H1 (cell line): ENCODE measurements at regions not wholly inside any gene's neighbourhood (a gene's known extent, or its start where the extent isn't known, plus 50 kb on each side); places are given as distances from the start of the nearest gene placed in this dataset.

ENCODE experiments used
- CTCF ChIA-PET: fragments of 300-600 bp; sonication (Branson Sonifier 250); formaldehyde crosslinking; loops from one replicate; lab custom pipeline; 2021; ENCODE audit not compliant: partially characterized antibody; lab: Charles Lee
- POLR2A ChIA-PET: fragments of 300-600 bp; sonication (Branson Sonifier 250); formaldehyde crosslinking; loops from one replicate; lab custom pipeline; 2021; ENCODE audit warnings: inconsistent platforms; ENCODE audit not compliant: partially characterized antibody; lab: Charles Lee
- DNase-seq, 2 experiments: peaks; one replicate each; pipeline versions ENCODE4 v3.0.0 to v3.0.0-alpha.2; 2010 to 2022; ENCODE audit warnings: low spot score in 2 of 2, low read depth in 1 of 2, mixed read lengths in 1 of 2
- FAIRE-seq: peaks from 2 replicates; lab custom pipeline; 2011; peaks lifted over from hg19 to GRCh38; lab: Jason Lieb, UNC
- H2AFZ ChIP-seq: 2 replicates; pipeline ENCODE4 v1.8.1; 2012; ENCODE audit warnings: low read length, inconsistent platforms
- H2AK5ac ChIP-seq: 2 replicates; pipeline ENCODE4 v1.6.1; 2013; ENCODE audit warnings: low read depth, low read length
- H2BK120ac ChIP-seq: replicated peaks from 2 replicates; pipeline ENCODE3; 2013; ENCODE audit warnings: low read depth, low read length, inconsistent platforms
- H2BK12ac ChIP-seq: 2 replicates; pipeline ENCODE4 v1.6.1; 2013; ENCODE audit warnings: low read depth, low read length
- H2BK15ac ChIP-seq: 2 replicates; pipeline ENCODE4 v1.6.1; 2013; ENCODE audit warnings: low read length
- H2BK20ac ChIP-seq: 2 replicates; pipeline ENCODE4 v1.6.1; 2013; ENCODE audit warnings: low read length
- H2BK5ac ChIP-seq: 2 replicates; pipeline ENCODE4 v1.6.1; 2013; ENCODE audit warnings: low read depth, low read length
- H3K14ac ChIP-seq: 2 replicates; pipeline ENCODE4 v1.6.1; 2013; ENCODE audit warnings: inconsistent platforms; ENCODE audit not compliant: insufficient read length
- H3K18ac ChIP-seq: 2 replicates; pipeline ENCODE4 v1.6.1; 2013; ENCODE audit warnings: low read length; ENCODE audit errors: extremely low read depth
- H3K23ac ChIP-seq: 2 replicates; pipeline ENCODE4 v1.6.1; 2013; ENCODE audit warnings: inconsistent platforms; ENCODE audit not compliant: insufficient read length
- H3K23me2 ChIP-seq: 2 replicates; pipeline ENCODE4 v1.6.1; 2013; ENCODE audit warnings: low read depth, low read length
- H3K27ac ChIP-seq: 2 replicates; pipeline ENCODE4 v1.6.1; 2011; ENCODE audit warnings: low read depth, low read length, inconsistent platforms
- H3K27me3 ChIP-seq, 4 experiments: replicated peaks in 1 of 4; 1 replicate in 1 of 4; 2 replicates in 3 of 4; pipeline versions ENCODE4 v1.6.1 to v1.8.1; 2011 to 2013; ENCODE audit warnings: low read length in 3 of 4, mild to moderate bottlenecking in 3 of 4, inconsistent platforms in 2 of 4, mixed read lengths in 2 of 4, moderate library complexity in 1 of 4; ENCODE audit not compliant: control insufficient read depth in 3 of 4, insufficient read depth in 3 of 4; ENCODE audit errors: extremely low read depth in 1 of 4
- H3K36me3 ChIP-seq, 4 experiments: 2 replicates each; pipeline versions ENCODE4 v1.6.1 to v1.8.1; 2011 to 2013; ENCODE audit warnings: mild to moderate bottlenecking in 4 of 4, low read length in 3 of 4, moderate library complexity in 2 of 4, control low read depth in 1 of 4, inconsistent platforms in 1 of 4; ENCODE audit not compliant: insufficient read depth in 4 of 4, control insufficient read depth in 2 of 4
- H3K4ac ChIP-seq: replicated peaks from 2 replicates; pipeline ENCODE3; 2013; ENCODE audit warnings: low read length, low read depth, mixed read lengths, inconsistent platforms; ENCODE audit not compliant: insufficient read length
- H3K4me1 ChIP-seq, 4 experiments: replicated peaks in 1 of 4; 1 replicate in 1 of 4; 2 replicates in 3 of 4; pipeline versions ENCODE4 v1.6.1 to v1.8.1; 2011 to 2013; ENCODE audit warnings: low read length in 3 of 4, inconsistent platforms in 2 of 4, mixed read lengths in 1 of 4; ENCODE audit not compliant: insufficient read depth in 4 of 4, control insufficient read depth in 3 of 4
- H3K4me2 ChIP-seq, 2 experiments: 2 replicates each; pipeline versions ENCODE4 v1.6.1 to v1.8.1; 2011 to 2013; ENCODE audit warnings: low read depth in 2 of 2, low read length in 2 of 2, control low read depth in 1 of 2, inconsistent platforms in 1 of 2, mild to moderate bottlenecking in 1 of 2; ENCODE audit not compliant: insufficient read depth in 1 of 2
- H3K4me3 ChIP-seq, 4 experiments: fragments of 200-600, 300-600 bp in 1 of 4; sonication (generic), shearing (Covaris generic), sonication (Bioruptor Twin) in 1 of 4; 2 replicates each; pipeline versions ENCODE4 v1.5.1 to v1.8.1; 2011 to 2016; ENCODE audit warnings: low read length in 4 of 4, low read depth in 3 of 4, control low read depth in 2 of 4, inconsistent platforms in 2 of 4, mild to moderate bottlenecking in 2 of 4, mixed read lengths in 1 of 4, moderate library complexity in 1 of 4; ENCODE audit not compliant: insufficient read depth in 2 of 4; ENCODE audit errors: extremely low read depth in 1 of 4
- H3K56ac ChIP-seq: replicated peaks from 2 replicates; pipeline ENCODE3; 2013; ENCODE audit warnings: low read depth, mild to moderate bottlenecking, mixed read lengths, low read length, inconsistent platforms; ENCODE audit not compliant: insufficient read length
- H3K79me1 ChIP-seq: 2 replicates; pipeline ENCODE4 v1.6.1; 2013; ENCODE audit warnings: low read depth, low read length, control low read depth
- H3K79me2 ChIP-seq, 2 experiments: 2 replicates each; pipeline versions ENCODE4 v1.6.1 to v1.8.1; 2012 to 2013; ENCODE audit warnings: low read length in 2 of 2, mild to moderate bottlenecking in 2 of 2, inconsistent platforms in 1 of 2; ENCODE audit not compliant: insufficient read depth in 2 of 2, control insufficient read depth in 1 of 2
- H3K9ac ChIP-seq, 4 experiments: replicated peaks in 1 of 4; 1 replicate in 1 of 4; 2 replicates in 3 of 4; pipeline versions ENCODE4 v1.6.1 to v1.8.1; 2011 to 2013; ENCODE audit warnings: low read depth in 3 of 4, low read length in 3 of 4, control low read depth in 2 of 4, mild to moderate bottlenecking in 2 of 4, moderate library complexity in 2 of 4, inconsistent platforms in 1 of 4; ENCODE audit errors: extremely low read depth in 1 of 4
- H3K9me3 ChIP-seq, 2 experiments: 2 replicates each; pipeline versions ENCODE4 v1.6.1 to v1.8.1; 2012 to 2013; ENCODE audit warnings: mild to moderate bottlenecking in 2 of 2, moderate library complexity in 2 of 2, control low read depth in 1 of 2, inconsistent platforms in 1 of 2, low read depth in 1 of 2, low read length in 1 of 2, mixed read lengths in 1 of 2; ENCODE audit not compliant: insufficient read depth in 2 of 2
- H4K20me1 ChIP-seq, 2 experiments: replicated peaks in 1 of 2; 2 replicates each; pipeline versions ENCODE3 to v1.8.1; 2011 to 2013; ENCODE audit warnings: inconsistent platforms in 2 of 2, low read length in 2 of 2, mild to moderate bottlenecking in 1 of 2; ENCODE audit not compliant: insufficient read depth in 2 of 2, control insufficient read depth in 1 of 2
- H4K5ac ChIP-seq: 2 replicates; pipeline ENCODE4 v1.6.1; 2013; ENCODE audit warnings: low read length, low read depth, mixed read lengths, inconsistent platforms; ENCODE audit not compliant: insufficient read length
- H4K8ac ChIP-seq: 2 replicates; pipeline ENCODE4 v1.8.0; 2013; ENCODE audit warnings: mild to moderate bottlenecking, moderate library complexity, low read length, inconsistent platforms; ENCODE audit not compliant: insufficient read depth; ENCODE audit errors: extremely low read depth
- H4K91ac ChIP-seq: replicated peaks from 2 replicates; pipeline ENCODE3; 2013; ENCODE audit warnings: low read length, mixed read lengths, inconsistent platforms; ENCODE audit not compliant: insufficient read length
- ASH2L ChIP-seq: fragments of 200-600, 300-600 bp; sonication (generic); IDR thresholded peaks from one replicate; pipeline ENCODE4 v1.7.1; 2017; ENCODE audit warnings: low read length
- BACH1 ChIP-seq: IDR thresholded peaks from 2 replicates; pipeline ENCODE4 v1.6.1; 2012; ENCODE audit warnings: low read length, improper control_type of control experiment
- CEBPB ChIP-seq: IDR thresholded peaks from 2 replicates; pipeline ENCODE4 v1.6.1; 2012; ENCODE audit warnings: low read depth, low read length
- GTF2F1 ChIP-seq: IDR thresholded peaks from 2 replicates; pipeline ENCODE4 v1.6.1; 2012; ENCODE audit warnings: low read depth, low read length, improper control_type of control experiment, borderline replicate concordance
- KDM1A ChIP-seq: fragments of 200-600, 300-600 bp; sonication (generic); IDR thresholded peaks from 2 replicates; pipeline ENCODE4 v1.7.1; 2016; ENCODE audit warnings: mild to moderate bottlenecking, low read length, borderline replicate concordance
- KDM4A ChIP-seq: IDR thresholded peaks from one replicate; pipeline ENCODE4 v1.7.1; 2012; ENCODE audit warnings: low read depth, mild to moderate bottlenecking, moderate library complexity, low read length, inconsistent platforms; ENCODE audit not compliant: severe bottlenecking
- POLR2A ChIP-seq, 2 experiments: IDR thresholded peaks; 1 replicate in 1 of 2; 2 replicates in 1 of 2; pipeline ENCODE4 v1.6.1; 2011; ENCODE audit warnings: low read depth in 2 of 2, low read length in 2 of 2, mild to moderate bottlenecking in 2 of 2; ENCODE audit errors: control extremely low read depth in 1 of 2
- POU5F1 ChIP-seq: IDR thresholded peaks from 2 replicates; pipeline ENCODE4 v1.6.1; 2011; ENCODE audit warnings: low read depth, mild to moderate bottlenecking, low read length, moderate library complexity
- SIX5 ChIP-seq: IDR thresholded peaks from 2 replicates; pipeline ENCODE4 v1.6.1; 2011; ENCODE audit warnings: mild to moderate bottlenecking, low read depth, low read length
- SRF ChIP-seq: IDR thresholded peaks from 2 replicates; pipeline ENCODE4 v1.6.1; 2011; ENCODE audit warnings: mild to moderate bottlenecking, low read depth, low read length, moderate library complexity
- SUZ12 ChIP-seq: fragments of 200-600 bp; sonication (generic); IDR thresholded peaks from 2 replicates; pipeline ENCODE4 v1.6.1; 2012; ENCODE audit warnings: mild to moderate bottlenecking, inconsistent platforms, low read length, moderate library complexity, mixed read lengths
- TBP ChIP-seq: IDR thresholded peaks from 2 replicates; pipeline ENCODE4 v1.6.1; 2011; ENCODE audit warnings: low read depth, low read length, improper control_type of control experiment
- WGBS, 2 experiments: shearing (Covaris generic) in 1 of 2; methylation state at CpG; one replicate each; pipeline versions ENCODE4 v1.1.6 to v1.1.7; 2013 to 2015; ENCODE audit warnings: low lambda C conversion rate in 2 of 2, mixed read lengths in 2 of 2, inconsistent platforms in 1 of 2, low coverage in 1 of 2, missing lambda C conversion rate in 1 of 2; ENCODE audit not compliant: insufficient replicate concordance in 2 of 2, insufficient coverage in 1 of 2, insufficient read length in 1 of 2; ENCODE audit errors: extremely low coverage in 1 of 2, missing lambda C conversion rate in 1 of 2; 5-methylcytosine and 5-hydroxymethylcytosine counted together
- TF ChIP-seq, protein P1 (sequence below): IDR thresholded peaks from 2 replicates; pipeline ENCODE4 v1.6.1; 2011; ENCODE audit warnings: low read length, improper control_type of control experiment

DNA sequence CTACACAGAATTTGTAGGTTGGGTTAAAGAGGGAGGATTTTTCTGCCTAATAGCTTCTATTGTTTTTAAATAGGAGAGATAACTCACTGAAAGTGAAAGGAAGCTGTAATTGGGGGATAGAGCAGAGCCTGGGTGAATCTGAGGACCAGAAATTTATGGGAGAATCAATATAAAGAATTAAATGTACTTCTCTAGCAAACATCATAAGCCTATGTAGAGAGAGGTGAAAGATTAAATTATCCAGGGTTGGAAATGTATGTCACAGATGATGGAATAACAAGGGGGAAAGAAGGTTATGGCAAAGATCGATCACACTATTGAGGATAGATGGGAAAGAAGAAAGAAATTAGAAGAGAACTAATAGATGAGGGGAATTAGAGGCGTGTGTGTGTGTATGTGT, 104.4 kb upstream of the DCAF8L1 start:
- Histone ChIP-seq H3K4ac (no peak overlapping the region), H3K14ac (no peak overlapping the region), H2BK15ac (no peak overlapping the region), H3K27me3 (no peaks in the 10 kb centered on the region), H3K79me2 (no peaks in the 10 kb centered on the region), H3K4me2 (no peak overlapping the region), H3K18ac (no peak overlapping the region), H2AK5ac (no peak overlapping the region), H3K9me3 (no peaks in the 10 kb centered on the region), H2AFZ (no peak overlapping the region), H4K91ac (no peak overlapping the region), H3K56ac (no peak overlapping the region), H3K9ac (no peak overlapping the region), H2BK120ac (no peak overlapping the region), H3K23ac (no peak overlapping the region), H2BK12ac (no peak overlapping the region), H4K8ac (no peak overlapping the region), H4K5ac (no peak overlapping the region), H3K4me1 (no peaks in the 10 kb centered on the region), H2BK20ac (no peak overlapping the region), H4K20me1 (no peaks in the 10 kb centered on the region), H3K23me2 (no peaks in the 10 kb centered on the region), H3K4me3 (no peak overlapping the region), H3K36me3 (no peaks in the 10 kb centered on the region), H2BK5ac (no peak overlapping the region), H3K79me1 (no peaks in the 10 kb centered on the region), H3K27ac (no peak overlapping the region)
- no peak for FAIRE-seq
- TF ChIP-seq SUZ12 (no peak), GTF2F1 (no peak), SRF (no peak), KDM4A (no peak), ASH2L (no peak), TBP (no peak), BACH1 (no peak), SIX5 (no peak), KDM1A (no peak), CEBPB (no peak), POU5F1 (no peak), POLR2A (IDR thresholded peaks at IDR 0.05; ENCODE audit: control extremely low read depth in 1 of 2, low read depth in 2 of 2, low read length in 2 of 2) (no peak)
- TF ChIP-seq, protein P1, sequence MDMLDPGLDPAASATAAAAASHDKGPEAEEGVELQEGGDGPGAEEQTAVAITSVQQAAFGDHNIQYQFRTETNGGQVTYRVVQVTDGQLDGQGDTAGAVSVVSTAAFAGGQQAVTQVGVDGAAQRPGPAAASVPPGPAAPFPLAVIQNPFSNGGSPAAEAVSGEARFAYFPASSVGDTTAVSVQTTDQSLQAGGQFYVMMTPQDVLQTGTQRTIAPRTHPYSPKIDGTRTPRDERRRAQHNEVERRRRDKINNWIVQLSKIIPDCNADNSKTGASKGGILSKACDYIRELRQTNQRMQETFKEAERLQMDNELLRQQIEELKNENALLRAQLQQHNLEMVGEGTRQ, result no peak
- WGBS, 2 experiments, result 83 to 100% methylated on average over 1 to 2 of the region's 2 CpGs
- DNase-seq, result no peak
- ChIA-PET POLR2A (no interaction called here), CTCF (no interaction called here)
